Stimulated activated CD4-positive, alpha-beta T cell treated with anti-CD3 and anti-CD28 coated beads, Interleukin-12 subunit alpha, Interleukin-12 subunit beta, amount 100 ng/mL, for 48 hours (primary cell): ENCODE measurements at regions not wholly inside any gene's neighbourhood (a gene's known extent, or its start where the extent isn't known, plus 50 kb on each side); places are given as distances from the start of the nearest gene placed in this dataset.

Experiments
- DNase-seq, 3 donors: peaks; one replicate each; pipeline ENCODE4 v3.0.0-alpha.2; 2020; ENCODE audit warnings: low read depth in 2 of 3, low spot score in 1 of 3

- DNase-seq: no peak
Measured at GRCh38 chr15:31955734-31956133, 74.6 kb upstream of the CHRNA7 start.

GRCh38 chr15:31957581-31957980 lies 72.7 kb upstream of the CHRNA7 start:
- DNase-seq: no peak

GRCh38 chr15:31964586-31965307 lies 65.6 kb upstream of the CHRNA7 start:
- no peak for DNase-seq

- DNase-seq: no peak
Measured at GRCh38 chr15:31970007-31970406, 60.3 kb upstream of the CHRNA7 start.

GRCh38 chr15:31973197-31973596 lies 57.1 kb upstream of the CHRNA7 start:
- DNase-seq: no peak

GRCh38 chr15:31974154-31974794 lies 56.0 kb upstream of the CHRNA7 start:
- DNase-seq: no peak

- DNase-seq: peak in 2 of 3 donors; percentile 14 to 52
Measured at GRCh38 chr15:31974855-31975829, 55.2 kb upstream of the CHRNA7 start.

GRCh38 chr15:31975830-31976229 lies 54.5 kb upstream of the CHRNA7 start:
- no peak for DNase-seq

GRCh38 chr15:31977138-31977537 lies 53.2 kb upstream of the CHRNA7 start:
- no peak for DNase-seq

GRCh38 chr15:31977812-31978661 lies 52.3 kb upstream of the CHRNA7 start:
- peak in 2 of 3 donors; percentile 46 to 50 for DNase-seq
